Astrocyte (in vitro differentiated cells and primary cell): ENCODE measurements at regions not wholly inside any gene's neighbourhood (a gene's known extent, or its start where the extent isn't known, plus 50 kb on each side); places are given as distances from the start of the nearest gene placed in this dataset.

ENCODE experiments used
- EZH2 ChIP-seq: IDR thresholded peaks from 2 replicates; pipeline ENCODE4 v1.6.1; 2012; ENCODE audit warnings: mild to moderate bottlenecking, low read length, inconsistent platforms; ENCODE audit not compliant: insufficient read depth
- TF ChIP-seq, protein P1 (sequence below): IDR thresholded peaks from 2 replicates; pipeline ENCODE4 v1.5.1; 2011; ENCODE audit warnings: low read depth, mild to moderate bottlenecking, inconsistent platforms, low read length, moderate library complexity; ENCODE audit not compliant: insufficient read depth

DNA sequence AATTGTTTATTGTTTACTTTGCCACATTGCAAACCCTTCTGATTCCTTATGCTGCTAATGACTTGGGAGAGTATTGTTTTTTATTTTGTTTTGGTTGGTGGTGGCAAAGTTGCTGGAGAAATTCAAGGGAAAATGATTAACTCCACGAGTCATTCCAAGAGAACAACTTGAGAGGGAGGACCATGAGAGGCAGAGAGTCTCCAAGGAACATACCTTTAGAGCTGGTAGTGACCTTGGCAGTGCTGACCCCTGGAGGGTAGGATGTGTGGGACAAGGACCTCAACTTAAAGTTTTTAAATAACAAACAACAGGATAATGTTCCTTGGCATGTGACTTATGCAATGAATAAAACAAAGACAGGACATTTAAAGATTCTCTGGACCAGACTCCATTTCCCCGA is 139.7 kb downstream of the LRRC70 start:
- TF ChIP-seq EZH2 = no peak
- TF ChIP-seq, protein P1, sequence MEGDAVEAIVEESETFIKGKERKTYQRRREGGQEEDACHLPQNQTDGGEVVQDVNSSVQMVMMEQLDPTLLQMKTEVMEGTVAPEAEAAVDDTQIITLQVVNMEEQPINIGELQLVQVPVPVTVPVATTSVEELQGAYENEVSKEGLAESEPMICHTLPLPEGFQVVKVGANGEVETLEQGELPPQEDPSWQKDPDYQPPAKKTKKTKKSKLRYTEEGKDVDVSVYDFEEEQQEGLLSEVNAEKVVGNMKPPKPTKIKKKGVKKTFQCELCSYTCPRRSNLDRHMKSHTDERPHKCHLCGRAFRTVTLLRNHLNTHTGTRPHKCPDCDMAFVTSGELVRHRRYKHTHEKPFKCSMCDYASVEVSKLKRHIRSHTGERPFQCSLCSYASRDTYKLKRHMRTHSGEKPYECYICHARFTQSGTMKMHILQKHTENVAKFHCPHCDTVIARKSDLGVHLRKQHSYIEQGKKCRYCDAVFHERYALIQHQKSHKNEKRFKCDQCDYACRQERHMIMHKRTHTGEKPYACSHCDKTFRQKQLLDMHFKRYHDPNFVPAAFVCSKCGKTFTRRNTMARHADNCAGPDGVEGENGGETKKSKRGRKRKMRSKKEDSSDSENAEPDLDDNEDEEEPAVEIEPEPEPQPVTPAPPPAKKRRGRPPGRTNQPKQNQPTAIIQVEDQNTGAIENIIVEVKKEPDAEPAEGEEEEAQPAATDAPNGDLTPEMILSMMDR = no peak
